NCI-H345 treated with DMSO at 0.1 percent for 48 hours (cell line): ENCODE measurements at regions not wholly inside any gene's neighbourhood (a gene's known extent, or its start where the extent isn't known, plus 50 kb on each side); places are given as distances from the start of the nearest gene placed in this dataset.
"Not testable (repeated sequence)": the region's sequence is repeated elsewhere in the genome, so short reads cannot be mapped to it uniquely, and the experiment has no call there.

ENCODE experiments used
- DNase-seq: peaks from one replicate; lab custom pipeline; 2025; ENCODE audit not compliant: unreplicated experiment; lab: John Stamatoyannopoulos, UW

DNA sequence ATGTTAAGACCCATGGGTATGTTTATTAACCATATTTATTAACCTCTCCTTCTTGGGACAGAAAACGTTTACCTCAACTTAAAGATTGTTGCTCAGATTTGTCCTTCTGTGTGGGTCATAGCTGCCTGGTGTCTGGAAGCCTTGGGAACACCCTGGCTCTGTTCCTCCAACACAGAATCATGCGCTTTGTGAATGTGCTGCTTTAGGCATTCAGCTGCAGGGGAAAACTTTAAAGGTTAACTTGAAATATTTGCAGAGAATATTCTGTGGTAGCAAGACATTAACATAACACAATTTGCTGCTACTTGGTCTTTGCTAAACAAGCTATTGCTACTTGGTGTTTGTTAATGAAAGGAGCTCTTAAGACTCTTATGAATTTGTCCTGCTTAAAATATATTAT is 50.5 kb upstream of the THOC3 start:
- DNase-seq, result not testable (repeated sequence)

DNA sequence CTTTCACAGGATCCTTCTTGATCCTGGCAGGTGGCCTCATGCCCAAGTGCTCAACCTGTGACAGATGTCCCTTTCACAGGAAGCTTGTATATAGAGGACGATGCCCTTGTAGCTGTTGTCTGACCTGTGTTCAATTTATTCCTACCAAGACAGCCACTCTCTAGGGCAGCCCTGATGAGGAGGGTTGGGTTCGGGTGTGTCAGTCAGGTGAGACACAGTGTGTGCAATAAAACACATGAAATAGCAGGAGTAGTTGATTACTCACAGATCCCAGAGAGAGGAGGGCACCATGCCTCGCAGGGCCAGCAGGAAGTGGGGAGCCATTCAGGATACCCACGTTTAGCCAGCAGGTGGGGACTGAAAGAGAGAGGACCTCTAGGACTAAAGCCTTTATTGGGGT is 52.7 kb upstream of the THOC3 start:
- not testable (repeated sequence) for DNase-seq

DNA sequence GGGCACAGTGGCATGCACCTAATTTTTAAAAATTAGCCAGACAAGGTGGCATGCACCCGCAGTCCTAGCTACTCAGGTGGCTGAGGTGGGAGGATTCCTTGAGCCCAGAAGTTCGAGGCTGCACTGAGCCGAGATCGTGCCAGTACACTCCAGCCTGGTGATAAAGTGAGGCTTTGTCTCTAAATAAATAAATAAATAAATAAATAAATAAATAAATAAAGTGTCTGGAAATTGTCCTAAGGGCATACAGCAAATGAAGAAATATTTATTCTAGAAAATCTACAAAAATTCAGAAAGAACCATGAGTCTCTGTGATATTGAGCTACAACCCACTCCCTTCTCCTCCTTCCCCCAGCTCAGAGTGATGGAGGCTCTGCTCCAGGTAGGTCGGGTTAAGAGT is 55.4 kb upstream of the THOC3 start:
- not testable (repeated sequence) for DNase-seq

DNA sequence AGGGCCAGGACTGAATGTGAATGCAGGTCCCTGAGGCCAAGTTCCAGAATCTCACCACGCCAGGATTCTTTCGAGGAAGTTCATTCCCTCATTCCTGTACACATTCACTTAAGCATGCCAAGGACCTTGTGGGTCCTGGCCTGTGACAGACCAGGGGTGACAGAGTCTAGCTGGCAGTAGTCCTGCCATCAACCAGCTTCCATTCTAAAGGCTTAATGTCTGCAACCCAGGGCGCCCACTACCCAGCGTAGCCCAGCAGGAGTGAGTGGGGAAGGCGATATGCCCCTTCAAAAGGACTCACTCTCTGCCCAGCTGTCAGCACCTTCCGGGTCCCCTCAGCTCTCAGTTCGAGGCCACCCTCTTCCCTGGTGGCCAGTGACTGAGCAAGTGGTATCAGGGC is 61.3 kb upstream of the THOC3 start:
- not testable (repeated sequence) for DNase-seq

DNA sequence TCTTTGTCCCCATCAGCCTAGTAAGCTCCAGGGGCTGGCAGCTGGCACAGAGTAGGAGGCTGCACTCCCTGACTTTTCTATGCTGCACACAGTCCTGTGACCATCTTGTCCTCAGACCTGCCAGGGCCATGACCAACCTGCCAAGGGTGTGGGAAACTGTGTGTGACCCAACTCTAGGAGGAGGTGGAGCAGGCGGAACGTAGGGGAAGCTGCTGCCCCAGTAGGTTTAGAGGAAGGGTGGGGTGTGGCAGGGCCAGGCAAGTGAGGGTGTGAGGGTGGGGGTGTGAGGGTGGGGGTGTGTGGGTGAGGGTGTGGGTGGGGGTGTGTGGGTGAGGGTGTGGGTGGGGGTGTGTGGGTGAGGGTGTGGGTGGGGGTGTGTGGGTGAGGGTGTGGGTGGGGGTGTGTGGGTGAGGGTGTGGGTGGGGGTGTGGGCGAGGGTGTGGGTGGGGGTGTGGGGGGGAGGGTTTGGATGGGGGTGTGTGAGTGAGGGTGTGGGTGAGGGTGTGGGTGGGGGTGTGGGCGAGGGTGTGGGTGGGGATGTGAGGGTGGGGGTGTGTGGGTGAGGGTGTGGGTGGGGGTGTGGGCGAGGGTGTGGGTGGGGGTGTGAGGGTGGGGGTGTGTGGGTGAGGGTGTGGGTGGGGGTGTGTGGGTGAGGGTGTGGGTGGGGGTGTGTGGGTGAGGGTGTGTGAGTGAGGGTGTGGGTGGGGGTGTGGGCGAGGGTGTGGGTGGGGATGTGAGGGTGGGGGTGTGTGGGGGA is 62.4 kb upstream of the THOC3 start:
- DNase-seq, result not testable (repeated sequence)

DNA sequence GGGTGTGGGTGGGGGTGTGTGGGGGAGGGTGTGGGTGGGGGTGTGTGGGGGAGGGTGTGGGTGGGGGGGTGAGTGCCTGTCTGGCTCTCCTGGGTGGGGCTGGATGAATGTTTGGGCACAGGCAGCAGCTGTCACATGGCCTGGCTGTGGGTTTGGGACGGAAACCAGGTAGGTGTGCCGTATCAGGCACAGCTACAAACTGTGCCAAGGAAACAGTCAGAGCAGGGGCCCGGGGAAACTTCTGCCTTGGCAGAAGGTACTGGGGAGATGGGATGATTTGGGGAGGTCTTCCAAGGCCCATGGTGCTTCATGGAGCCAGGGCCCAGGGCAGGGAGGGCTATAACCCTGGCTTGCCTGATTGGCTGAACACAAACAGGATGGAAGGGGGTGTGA is 63.0 kb upstream of the THOC3 start:
- not testable (repeated sequence) for DNase-seq

DNA sequence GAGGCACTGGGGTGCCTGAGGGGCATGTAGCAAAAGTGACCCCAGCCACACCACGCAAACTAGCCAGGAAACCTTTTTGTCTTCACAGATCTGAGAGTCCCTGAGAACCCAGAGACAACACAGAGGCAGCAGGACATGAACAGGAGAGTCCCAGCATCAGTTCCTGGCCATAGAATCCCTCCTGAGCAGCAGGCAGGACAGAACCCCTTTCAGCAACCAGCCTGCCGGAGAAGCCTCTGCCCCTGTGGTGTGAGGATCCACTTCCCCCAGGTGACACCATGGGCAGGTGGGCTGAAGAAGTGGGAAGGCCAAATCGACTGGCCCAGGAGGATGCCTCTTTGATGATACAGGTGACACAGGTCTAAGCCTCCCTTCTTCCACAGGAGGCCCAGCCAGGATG is 65.1 kb upstream of the THOC3 start:
- DNase-seq, result not testable (repeated sequence)

DNA sequence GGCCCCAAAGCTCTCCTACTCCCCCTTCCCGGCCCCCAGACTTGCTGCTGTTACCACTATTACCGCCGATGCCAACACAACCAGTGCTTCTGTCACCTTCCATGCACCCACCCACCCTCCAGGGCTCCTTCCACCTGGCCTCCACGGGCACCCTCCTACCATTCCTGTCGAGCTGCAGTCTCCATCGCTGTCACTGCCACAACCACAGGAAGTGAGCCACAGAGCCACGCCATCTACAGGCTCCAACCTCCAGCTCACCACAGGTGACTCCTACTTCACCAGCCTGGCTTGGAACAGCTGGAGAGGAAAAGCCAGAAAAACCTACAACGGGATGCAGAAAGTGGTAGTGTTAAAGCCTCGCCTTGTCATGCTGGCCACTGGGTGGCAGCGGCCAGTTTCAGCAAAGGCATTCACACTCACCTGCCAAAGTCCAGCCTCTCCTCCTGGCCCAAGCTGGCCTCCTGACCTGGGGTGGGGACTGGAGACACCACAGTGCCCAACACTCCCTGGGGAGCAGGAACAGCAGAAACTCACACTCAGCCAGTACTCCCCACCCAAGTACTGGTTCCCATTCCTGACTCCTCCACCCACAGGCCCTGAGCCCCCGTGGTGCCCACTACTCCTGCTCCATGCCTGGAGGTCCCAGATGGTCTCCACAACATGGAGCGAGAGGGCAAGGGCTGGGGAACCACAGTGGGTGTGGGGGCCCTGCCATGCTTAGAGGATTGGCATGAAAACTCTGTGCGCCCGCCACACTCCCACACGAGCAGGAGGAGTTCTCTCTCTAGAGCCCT is 66.5 kb upstream of the THOC3 start:
- DNase-seq, result not testable (repeated sequence)

DNA sequence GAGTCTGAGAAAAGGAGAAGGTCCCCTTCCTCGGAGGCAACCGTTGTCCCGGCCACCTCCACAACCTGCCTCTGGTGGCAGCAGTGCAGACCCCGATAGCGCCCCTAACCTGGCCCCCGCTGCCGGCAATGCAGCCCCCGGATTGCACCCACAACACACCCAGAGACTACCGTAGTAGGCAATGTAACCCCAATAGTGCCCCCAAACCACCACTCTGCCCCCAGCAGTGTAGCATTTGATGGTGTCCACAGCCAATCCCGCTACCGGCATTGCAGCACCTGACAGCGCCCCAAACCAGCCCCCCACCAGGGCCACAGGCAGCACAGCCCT is 67.1 kb upstream of the THOC3 start:
- not testable (repeated sequence) for DNase-seq

DNA sequence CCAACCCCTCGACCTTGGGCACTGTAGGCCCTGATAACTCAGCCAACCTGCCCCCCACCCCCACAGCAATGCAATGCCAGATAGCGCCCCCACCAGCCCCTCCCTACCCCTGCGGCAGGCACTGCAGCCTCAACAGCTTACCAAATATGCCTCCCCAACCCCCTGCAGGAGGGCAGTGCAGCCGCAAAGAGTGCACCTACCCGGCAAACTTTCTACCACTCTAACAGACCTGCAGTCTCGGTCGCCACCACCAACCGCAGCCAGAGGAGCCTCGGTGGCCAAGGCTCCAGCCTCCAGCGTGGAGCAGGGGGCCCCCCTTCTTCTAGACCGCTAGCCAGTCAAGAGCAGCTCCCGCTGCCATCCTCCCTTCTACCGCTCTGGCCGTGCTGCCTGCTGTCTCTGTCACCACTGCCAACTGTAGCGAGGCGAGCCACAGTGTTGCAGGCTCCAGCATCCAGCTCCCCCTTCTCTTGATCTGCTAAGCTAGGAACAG is 67.7 kb upstream of the THOC3 start:
- not testable (repeated sequence) for DNase-seq

DNA sequence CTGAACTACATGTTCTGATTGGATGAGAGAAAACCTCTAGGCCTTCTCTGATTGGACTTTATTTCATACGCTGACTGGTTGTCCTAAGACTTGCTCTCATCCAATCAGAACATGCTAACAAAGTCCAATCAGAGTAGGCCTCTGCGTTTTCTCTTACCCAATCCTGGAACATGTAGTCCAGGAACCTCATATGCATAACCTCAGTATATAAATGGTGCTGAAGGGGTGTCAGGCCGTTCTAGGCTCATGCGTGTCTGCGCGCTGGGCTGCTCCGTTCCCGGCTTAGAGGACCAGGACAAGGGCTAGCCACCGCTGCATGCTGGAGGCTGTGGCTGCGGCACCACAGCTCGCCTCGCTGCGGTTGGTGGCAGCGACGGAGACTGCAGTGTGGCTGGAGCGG is 68.3 kb upstream of the THOC3 start:
- DNase-seq, result not testable (repeated sequence)

DNA sequence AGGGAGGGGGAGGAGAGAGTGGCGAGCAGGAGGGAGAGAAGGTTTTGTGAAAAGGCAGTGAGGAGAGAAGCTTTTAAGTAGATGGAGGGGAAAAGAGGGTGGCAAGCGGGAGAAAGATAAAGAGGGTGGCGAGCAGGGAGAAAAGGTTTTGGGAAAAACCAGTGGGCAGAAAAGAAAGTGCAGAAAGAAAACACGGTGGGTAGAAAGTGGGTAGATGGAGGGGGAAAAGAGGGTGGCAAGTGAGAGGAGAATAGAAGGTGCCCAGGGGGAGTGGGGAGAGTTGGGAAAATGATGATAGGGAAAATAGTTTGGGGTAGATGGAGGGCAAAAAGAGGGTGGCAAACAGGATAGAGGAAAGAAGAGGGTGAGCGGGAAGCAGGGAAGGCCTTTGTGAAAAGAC is 69.1 kb upstream of the THOC3 start:
- not testable (repeated sequence) for DNase-seq

DNA sequence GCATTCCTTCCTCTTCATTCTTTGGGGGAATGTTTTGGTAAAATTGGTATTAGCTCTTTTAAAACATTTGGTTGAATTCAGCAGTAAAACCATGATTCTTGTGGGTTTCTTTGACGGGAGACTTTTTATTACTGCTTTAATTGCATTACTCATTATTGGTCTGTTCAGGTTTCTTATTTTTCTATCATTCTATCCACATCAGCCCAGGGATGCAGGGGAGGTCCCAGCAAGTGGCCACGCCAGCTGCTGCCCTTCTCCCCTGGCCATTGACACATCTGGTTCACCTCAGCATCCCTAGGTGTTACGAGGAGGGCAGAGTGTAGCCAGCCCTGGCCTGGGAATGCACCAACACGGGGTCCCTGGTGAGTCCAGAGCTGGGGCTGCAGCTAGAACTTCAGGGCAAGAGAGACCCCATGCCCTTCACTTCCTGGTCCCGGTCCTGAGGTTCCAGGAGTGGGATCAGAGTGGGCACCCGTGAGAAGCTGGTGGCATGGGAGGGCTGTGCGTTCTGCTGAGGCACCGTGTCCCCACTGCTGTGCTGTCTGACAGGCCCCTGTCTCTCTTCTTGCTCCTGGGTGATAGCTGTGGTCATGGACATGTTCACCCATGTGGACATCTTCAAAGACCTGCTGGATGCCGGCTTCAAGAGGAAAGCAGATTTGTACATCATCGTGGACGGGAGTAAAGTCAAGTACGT is 72.1 kb upstream of the THOC3 start:
- DNase-seq, result not testable (repeated sequence)

DNA sequence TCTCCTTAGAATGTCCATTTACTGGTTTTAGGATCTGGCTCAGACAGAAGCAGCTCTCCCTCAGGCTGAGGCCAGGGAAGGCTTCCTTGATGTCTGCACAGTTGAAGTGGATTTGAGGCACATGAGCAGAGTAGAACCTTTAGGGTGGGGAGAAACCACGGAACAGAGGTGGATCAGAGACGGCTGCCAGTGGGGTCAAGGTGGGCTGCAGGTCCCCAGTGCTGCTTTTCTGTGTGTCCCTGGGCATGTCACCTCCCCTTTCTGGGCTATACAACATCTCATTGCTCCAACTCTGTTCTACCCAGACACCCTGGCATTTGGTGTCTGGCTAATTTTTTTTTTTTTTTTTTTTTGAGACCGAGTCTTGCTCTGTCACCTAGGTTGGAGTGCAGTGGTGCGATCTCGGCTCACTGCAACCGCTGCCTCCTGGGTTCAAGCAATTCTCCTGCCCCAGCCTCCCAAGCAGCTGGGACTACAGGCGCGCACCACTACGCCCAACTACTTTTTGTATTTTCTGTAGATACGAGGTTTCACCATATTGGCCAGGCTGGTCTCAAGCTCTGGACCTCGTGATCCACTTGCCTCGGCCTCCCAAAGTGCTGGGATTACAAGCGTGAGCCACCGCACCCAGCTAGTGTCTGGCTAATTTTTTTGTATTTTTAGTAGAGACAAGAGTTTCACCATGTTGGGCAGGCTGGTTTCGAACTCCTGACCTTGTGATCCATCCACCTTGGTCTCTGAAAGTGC is 73.3 kb upstream of the THOC3 start:
- DNase-seq, result not testable (repeated sequence)

DNA sequence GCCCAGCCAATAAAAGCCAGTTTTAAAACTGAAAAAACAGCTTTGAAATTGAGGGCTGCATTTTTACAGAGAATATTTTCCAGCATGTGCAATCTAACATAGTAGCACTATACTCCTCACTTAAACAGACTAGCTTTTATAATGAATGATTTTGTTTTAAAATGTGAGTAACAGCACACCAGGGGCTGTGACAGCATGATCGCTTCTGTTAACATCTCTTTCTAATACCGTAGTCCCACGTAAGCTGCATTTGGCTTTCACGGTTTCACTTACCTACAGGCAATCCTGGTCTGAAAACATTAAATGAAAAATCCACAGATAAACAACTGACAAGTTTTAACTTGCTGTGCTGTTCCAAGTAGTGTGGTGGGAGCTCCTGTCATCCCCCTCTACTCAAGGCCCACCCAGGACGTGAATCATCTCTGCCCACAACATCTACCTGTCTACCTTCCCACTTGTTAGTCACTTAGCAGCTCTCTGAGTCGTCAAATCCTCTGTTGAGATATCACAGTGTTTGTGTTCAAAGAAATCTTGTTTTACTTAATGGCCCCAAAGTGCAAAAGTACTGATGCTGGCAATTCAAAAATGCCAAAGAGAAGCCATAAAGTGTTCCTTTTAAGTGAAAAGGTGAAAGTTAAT is 74.0 kb upstream of the THOC3 start:
- DNase-seq, result not testable (repeated sequence)

DNA sequence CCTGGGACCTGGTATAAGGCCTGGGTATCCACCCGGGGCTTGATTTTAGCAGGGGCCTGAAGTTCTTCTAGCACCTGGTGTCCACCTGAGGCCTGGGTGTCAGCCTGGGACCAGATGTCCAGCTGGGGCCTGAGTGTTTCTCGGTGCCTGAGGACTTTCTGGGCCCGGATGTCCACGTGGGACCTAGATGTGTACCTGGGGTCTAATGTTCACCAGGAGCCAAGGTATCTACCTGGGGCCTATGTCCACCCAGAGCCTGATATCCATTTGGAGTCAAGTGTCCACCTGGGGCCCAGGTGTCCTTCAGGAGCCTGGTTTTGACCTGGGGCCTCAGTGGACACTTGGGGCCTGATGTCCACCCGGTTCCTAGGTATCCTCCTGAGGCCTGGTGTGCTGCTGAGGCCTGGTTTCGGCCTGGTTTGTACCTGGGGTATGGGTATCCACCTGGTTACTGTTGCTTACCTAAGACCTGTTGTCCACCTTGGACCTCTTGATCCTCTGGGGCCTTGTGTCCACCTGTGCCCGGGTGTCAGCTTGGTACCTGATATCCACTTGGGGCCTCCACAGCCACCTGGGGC is 75.2 kb upstream of the THOC3 start:
- DNase-seq, result not testable (repeated sequence)

DNA sequence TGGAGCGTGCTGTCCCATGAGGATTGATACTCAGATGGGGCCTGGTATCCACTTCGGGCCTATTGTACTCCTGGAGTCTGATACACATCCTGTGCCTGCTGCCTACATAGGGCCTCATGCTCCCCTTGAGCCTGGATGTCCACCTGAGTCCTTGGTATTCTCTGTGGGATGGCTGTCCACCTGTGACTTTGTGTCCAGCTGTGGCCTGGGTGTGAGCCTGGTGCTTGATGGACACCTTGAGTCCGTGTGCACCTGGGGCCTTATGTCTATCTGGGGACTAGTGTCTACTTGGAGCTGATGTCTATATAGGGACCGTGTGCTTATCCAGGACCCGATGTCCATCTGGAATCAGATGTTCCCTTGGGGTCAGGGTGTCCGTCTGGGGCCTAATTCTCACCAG is 75.9 kb upstream of the THOC3 start:
- not testable (repeated sequence) for DNase-seq

DNA sequence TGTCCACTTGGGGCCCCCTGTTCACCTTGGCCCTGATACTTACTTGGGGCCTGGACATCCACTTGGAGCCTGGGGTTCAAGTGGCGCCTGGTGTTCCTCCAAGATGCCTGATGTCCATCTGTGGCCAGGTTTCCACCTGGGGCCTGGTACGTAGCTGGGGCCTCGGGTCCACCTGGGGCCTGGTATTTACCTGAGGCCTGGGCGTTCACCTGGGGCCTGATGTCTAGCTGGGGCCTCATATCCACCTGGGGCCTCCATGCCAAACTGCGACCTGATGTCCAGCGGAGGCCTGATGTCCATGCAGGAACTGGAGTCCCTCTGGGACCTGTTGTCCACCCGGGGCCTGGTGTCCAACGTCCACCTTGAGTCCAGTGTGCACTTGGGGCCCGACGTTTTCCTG is 76.3 kb upstream of the THOC3 start:
- not testable (repeated sequence) for DNase-seq

DNA sequence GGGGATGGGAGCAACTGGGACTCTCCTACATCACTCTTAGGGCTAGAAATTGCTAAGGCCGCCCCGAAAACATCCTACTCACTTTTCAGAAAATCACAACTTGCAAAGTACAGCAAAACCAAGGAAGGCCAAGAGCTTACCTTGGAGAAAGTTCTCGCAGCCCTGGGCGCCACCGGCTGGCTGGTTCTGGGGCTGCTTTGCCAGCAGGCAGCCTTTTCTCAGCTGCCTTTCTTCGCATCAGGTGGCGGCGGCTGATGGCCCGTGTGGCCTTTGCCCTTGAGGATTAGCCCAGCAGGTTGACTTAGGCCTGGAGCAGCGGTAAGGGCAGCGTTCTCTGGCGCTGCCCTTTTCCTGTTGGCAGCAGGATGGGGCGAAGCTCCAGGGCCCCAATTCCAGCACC is 77.3 kb upstream of the THOC3 start:
- DNase-seq, result not testable (repeated sequence)

DNA sequence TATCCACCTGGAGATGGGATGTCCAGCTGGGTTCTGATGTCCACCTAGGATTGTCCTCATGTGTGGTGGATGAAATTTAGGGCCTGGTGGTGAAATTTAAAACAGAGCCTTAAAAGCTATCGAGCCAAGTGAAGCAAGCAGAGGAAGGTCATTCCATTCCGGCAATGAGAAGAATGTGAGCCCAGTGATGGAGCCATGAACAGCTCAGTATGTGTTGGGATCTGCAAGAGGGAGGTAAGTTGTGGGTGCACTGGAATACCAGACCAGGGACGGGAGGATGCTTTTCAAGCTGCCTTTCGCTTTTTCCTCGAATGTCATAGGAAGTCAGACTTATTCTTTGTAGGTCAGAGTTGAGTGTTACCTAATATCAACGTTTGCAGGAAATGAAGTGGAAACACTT is 80.6 kb upstream of the THOC3 start:
- not testable (repeated sequence) for DNase-seq
